ENCODE measurements at regions not wholly inside any gene's neighbourhood (a gene's known extent, or its start where the extent isn't known, plus 50 kb on each side); places are given as distances from the start of the nearest gene placed in this dataset.

GRCh38 chr6:170099387-170099786, 191.5 kb downstream of the DLL1 start:
- Histone ChIP-seq H3K27me3 (ENCODE audit: low read length) (no peaks in the 10 kb centered on the region), H3K79me2 (ENCODE audit: insufficient read depth, low read length) (no peaks in the 10 kb centered on the region), H3K27ac (ENCODE audit: low read depth, low read length) (no peak overlapping the region), H4K20me1 (ENCODE audit: low read depth, low read length) (no peaks in the 10 kb centered on the region), H3K9ac (ENCODE audit: low read length) (no peak overlapping the region), H3K4me2 (ENCODE audit: low read depth, low read length, poor library complexity, severe bottlenecking) (no peak overlapping the region), H3K9me3 (ENCODE audit: insufficient read depth, low read length) (no peaks in the 10 kb centered on the region), H3K4me3 (ENCODE audit: insufficient read depth, low read length, poor library complexity, severe bottlenecking) (no peak overlapping the region), H2AFZ (ENCODE audit: low read depth, low read length, severe bottlenecking) (no peak overlapping the region), H3K9me2 (replicated peaks; ENCODE audit: insufficient read depth, low read length) (no peaks in the 10 kb centered on the region), H3F3A (ENCODE audit: insufficient read depth) (no peaks in the 10 kb centered on the region), H3K36me3 (ENCODE audit: low read length) (no peaks in the 10 kb centered on the region)
- no peak for TF ChIP-seq CTCF (IDR thresholded peaks at IDR 0.05; ENCODE audit: insufficient read depth, low read length, poor library complexity, severe bottlenecking)

DNA sequence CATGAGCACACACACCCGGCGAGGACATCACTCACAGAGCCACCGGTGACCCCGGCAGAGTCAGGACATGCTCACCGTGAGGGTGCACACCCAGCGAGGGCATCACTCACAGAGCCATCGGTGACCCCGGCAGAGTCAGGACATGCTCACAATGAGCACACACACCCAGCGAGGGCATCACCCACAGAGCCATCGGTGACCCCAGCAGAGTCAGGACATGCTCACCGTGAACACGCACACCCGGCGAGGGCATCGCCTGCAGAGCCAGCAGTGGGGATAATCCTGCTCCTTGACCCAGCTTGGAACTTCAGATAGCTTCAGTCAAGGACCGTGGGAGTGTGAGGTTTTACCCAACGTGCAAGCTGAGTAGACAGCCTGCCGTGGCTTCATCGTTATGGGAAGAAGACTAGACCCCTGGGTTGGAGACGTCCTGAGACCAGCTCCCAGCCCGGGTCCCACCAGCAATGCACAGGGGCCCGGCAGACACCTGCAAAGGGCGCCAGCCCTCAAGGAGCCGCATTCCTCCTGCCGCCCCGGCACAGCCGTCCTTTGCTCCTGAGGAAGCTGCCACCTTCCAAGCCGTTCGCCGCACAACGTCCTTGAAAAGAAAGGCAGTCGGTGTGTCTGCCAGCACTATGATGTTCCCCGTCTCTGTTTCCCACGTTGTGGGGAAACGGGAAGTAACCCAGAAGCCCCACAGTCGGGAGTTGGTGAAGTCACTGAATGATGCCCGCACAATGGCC, 192.3 kb downstream of the DLL1 start:
- H3K79me2 ChIP-seq (ENCODE audit: insufficient read depth, low read length): no peaks in the 10 kb centered on the region
- H3K27ac ChIP-seq (ENCODE audit: low read depth, low read length): no peak overlapping the region
- H3K9me2 ChIP-seq (replicated peaks; ENCODE audit: insufficient read depth, low read length): no peaks in the 10 kb centered on the region
- H3K4me3 ChIP-seq (ENCODE audit: insufficient read depth, low read length, poor library complexity, severe bottlenecking): no peak overlapping the region
- H2AFZ ChIP-seq (ENCODE audit: low read depth, low read length, severe bottlenecking): no peak overlapping the region
- no peaks in the 10 kb centered on the region for H3K27me3 ChIP-seq (ENCODE audit: low read length)
- no peaks in the 10 kb centered on the region for H3F3A ChIP-seq (ENCODE audit: insufficient read depth)
- H4K20me1 ChIP-seq (ENCODE audit: low read depth, low read length): no peaks in the 10 kb centered on the region
- TF ChIP-seq EZH2phosphoT487 (conservative IDR thresholded peaks at IDR 0.05; ENCODE audit: low read length) (no peak), CTCF (IDR thresholded peaks at IDR 0.05; ENCODE audit: insufficient read depth, low read length, poor library complexity, severe bottlenecking) (no peak)
- H3K9me3 ChIP-seq (ENCODE audit: insufficient read depth, low read length): no peaks in the 10 kb centered on the region
- H3K36me3 ChIP-seq (ENCODE audit: low read length): no peaks in the 10 kb centered on the region
- no peak overlapping the region for H3K9ac ChIP-seq (ENCODE audit: low read length)
- no peak overlapping the region for H3K4me2 ChIP-seq (ENCODE audit: low read depth, low read length, poor library complexity, severe bottlenecking)

- Histone ChIP-seq H3K27me3 (ENCODE audit: low read length) (no peaks in the 10 kb centered on the region), H2AFZ (ENCODE audit: low read depth, low read length, severe bottlenecking) (no peak overlapping the region), H3F3A (ENCODE audit: insufficient read depth) (no peaks in the 10 kb centered on the region), H3K4me2 (ENCODE audit: low read depth, low read length, poor library complexity, severe bottlenecking) (no peak overlapping the region), H3K79me2 (ENCODE audit: insufficient read depth, low read length) (no peaks in the 10 kb centered on the region), H3K9me2 (replicated peaks; ENCODE audit: insufficient read depth, low read length) (no peaks in the 10 kb centered on the region), H3K9ac (ENCODE audit: low read length) (no peak overlapping the region), H3K4me3 (ENCODE audit: insufficient read depth, low read length, poor library complexity, severe bottlenecking) (no peak overlapping the region), H3K36me3 (ENCODE audit: low read length) (no peaks in the 10 kb centered on the region), H4K20me1 (ENCODE audit: low read depth, low read length) (no peaks in the 10 kb centered on the region), H3K27ac (ENCODE audit: low read depth, low read length) (no peak overlapping the region), H3K9me3 (ENCODE audit: insufficient read depth, low read length) (no peaks in the 10 kb centered on the region)
- no peak for TF ChIP-seq EZH2phosphoT487 (conservative IDR thresholded peaks at IDR 0.05; ENCODE audit: low read length)
- TF ChIP-seq CTCF (IDR thresholded peaks at IDR 0.05; ENCODE audit: insufficient read depth, low read length, poor library complexity, severe bottlenecking): no peak
Measured at GRCh38 chr6:170097505-170098427, 193.1 kb downstream of the DLL1 start.

Data from SU-DHL-6 (cell line).